GM19351 (cell line): ENCODE measurements at regions not wholly inside any gene's neighbourhood (a gene's known extent, or its start where the extent isn't known, plus 50 kb on each side); places are given as distances from the start of the nearest gene placed in this dataset.

Experiments used
- ATAC-seq: cut with Tn5 transposase; IDR thresholded peaks from one replicate; pipeline ENCODE4 v1.9.1; 2021; ENCODE audit warnings: mild to moderate bottlenecking, moderate library complexity; ENCODE audit not compliant: unreplicated experiment

- ATAC-seq, result peak; percentile 61
Observed at GRCh38 chr10:108902619-108903285, 1020.6 kb downstream of the XPNPEP1 start.

DNA sequence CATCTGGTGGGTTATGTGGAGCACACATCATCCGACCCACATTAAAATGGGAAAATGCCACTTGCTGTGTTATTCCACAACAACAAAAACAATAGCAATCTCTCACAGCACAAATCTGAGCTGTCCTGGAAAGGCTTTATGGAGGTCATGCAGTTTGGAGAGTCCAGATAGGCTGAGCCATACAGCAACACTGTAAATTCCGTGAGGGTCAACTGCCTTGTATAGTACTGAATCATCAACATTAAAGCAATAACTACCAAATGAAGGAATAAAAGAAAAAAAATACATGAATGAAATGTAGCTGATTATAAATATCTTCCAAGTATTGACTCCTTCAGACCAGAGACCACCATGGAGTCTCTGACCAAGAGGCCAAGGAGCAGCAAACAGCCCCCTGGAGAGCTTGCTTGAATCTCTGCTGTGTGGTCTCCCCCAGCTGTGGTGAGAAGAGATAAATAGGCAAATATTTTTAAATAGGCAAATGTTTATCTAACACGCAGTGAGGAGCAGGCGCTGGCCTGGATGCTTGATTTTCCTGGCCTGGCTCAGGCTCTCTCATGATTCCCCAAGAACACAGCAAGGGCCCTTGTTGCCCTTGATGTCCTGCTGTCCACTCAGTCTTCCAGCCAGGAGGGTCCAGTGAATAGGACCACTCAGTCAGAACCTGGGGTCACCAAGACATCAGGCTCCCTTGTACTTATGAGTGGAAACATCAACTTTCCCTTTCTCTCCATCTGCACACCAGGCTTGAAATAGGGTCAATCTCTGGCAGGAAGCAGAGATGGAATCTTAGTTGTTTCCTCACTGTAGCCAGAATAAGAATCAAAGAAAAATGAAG lies 1021.3 kb downstream of the XPNPEP1 start:
- peak; percentile 4 for ATAC-seq

DNA sequence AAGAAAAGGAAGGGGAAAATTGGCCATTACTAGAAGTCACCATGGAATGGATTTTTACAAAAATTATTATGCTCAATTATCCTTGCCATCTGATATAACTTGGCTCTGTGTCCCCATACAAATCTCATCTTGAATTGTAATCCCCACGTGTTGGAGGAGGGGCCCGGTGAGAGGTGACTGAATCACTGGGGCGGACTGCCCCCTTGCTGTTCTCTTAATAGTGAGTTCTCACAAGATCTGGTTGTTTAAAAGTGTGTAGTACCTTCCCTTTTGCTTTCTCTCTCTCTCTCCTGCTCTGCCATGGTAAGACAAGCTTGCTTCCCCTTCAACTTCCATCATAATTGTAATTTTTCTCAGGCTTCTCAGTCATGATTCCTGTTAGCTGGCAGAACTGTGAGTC lies 1023.6 kb downstream of the XPNPEP1 start:
- ATAC-seq, result no peak

DNA sequence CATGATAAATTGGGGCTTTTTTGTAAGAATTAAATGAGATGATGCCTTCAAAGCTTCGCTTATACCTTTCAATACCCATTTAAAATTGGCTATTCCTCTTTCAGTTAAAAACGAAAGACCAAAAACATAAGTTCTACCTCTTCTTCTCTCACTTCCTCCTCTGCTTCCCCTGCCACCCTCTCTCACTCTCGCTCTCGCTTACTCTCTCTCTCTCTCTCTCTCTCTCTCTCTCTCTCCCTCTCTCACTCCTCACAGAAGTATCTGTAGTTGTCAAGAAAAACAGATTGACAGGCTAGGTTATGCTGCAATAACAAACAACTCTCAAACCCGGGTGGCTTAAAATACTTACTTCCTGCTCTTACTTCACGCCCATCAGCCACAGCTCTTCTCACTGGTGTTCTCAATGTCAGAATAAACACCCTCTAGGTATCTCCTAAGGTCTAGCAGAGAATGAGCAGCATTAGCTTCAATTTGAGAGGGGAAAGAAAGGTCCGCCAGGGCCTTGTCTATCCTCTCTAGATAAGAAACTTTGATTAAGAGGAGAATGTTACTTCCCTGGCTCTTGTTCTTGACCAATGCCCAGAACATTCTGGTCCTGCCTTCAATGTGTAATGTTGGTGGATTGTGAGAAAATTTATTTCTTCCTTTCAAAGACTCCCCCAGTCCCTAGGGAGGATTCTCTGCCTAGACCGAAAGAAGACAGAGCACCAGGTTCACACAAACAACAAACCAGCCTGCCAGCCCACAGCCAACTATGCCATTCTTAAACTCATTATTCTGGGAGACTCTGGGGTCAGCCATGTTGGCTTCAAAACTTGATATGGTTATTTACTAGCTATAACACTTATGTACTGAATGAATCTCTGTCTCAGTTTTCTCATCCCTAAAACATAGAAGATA lies 1028.7 kb downstream of the XPNPEP1 start:
- peak; percentile 85 for ATAC-seq

DNA sequence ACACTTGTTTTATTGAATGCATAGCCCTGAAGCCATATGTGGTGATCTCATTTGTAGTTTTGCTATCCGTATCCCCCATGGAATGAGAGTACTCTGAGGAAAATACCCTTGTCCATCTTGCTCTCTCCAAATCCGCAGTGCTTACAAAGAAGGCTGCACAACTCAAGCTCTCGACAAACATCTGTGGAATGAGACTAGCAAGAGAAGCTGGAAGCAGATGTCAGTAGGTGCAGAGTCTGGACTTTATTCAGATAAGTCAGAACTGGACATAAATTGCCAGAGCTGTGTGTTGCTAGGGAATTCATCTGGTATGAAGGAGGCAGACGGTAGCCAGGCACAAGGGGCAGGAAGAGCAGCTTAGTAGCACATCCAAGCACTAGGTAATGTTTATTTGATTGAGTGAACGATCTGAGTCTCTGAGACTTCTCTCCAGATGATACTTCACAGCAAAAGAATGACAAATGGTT lies 1046.2 kb downstream of the XPNPEP1 start:
- ATAC-seq, result no peak

DNA sequence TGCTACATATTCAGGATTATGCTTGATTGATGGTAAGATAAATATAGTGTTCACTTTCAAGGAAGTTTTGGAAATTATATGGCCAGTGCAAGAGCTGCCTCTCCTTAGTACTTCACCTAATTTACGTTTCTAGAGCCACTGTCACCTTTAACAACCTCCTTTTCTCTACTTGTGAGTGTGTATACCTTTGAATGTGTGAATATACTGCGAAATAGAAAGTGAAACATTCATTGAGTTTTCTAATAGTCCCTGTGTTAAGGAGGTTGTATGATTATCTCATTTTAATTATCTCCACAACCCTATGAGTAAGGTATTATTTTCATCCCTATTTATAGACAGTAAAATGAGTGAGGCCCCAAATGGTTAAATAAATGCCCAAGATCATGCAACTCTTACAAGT lies 1050.5 kb downstream of the XPNPEP1 start:
- no peak for ATAC-seq

- no peak for ATAC-seq
Observed at GRCh38 chr10:108868881-108869280, 1054.4 kb downstream of the XPNPEP1 start.

GRCh38 chr10:108862676-108863350 lies 1060.5 kb downstream of the XPNPEP1 start:
- no peak for ATAC-seq

DNA sequence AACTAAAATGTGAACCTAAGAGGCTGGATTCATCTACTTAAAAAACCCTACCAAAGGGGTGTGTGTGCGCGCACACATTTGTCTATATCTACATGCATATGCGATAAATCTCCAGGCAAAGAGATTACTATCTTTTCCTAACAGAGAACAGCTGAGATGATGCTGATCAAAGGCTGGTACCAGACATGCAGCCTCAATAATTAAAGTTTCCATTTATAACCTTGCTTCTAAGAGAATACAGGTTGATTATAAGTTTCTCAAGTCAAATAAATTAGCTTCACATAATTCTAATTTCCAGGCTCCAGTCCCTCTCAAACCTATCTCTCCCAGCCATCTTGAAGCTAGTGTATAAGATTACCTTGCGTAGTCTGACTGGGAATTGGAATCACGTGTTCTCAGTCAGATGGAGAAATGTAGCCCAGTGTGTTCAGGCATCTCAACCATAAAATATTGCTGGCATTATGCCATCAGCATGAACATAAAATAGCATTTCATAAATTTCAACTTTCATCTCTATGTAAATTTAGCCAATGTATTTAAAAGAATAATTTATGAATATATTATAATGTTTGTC lies 1062.0 kb downstream of the XPNPEP1 start:
- no peak for ATAC-seq

GRCh38 chr10:108852211-108852610 lies 1071.1 kb downstream of the XPNPEP1 start:
- ATAC-seq, result peak; percentile 64

- ATAC-seq, result peak; percentile 83
Observed at GRCh38 chr10:108850138-108850854, 1073.0 kb downstream of the XPNPEP1 start.

DNA sequence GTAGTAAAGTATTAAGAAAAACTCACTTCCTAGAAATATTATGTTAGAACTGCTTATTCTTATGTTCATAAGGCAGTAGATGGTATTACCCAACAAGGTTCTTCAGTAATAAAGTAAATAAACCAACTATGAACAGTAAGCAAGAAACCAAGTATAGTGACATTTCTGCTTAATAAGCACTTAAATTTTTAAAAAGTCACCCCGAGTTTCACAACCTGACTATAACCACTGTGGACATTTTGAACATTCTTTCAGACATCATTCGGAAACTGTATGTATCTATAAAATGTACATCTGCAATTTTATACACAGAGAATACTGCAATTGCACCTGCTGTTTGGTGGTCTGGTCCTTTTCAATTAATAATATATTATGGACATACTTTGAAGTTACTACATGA lies 1073.6 kb downstream of the XPNPEP1 start:
- ATAC-seq, result peak; percentile 40

- no peak for ATAC-seq
Observed at GRCh38 chr10:108849186-108849585, 1074.1 kb downstream of the XPNPEP1 start.

GRCh38 chr10:108848046-108848445 lies 1075.3 kb downstream of the XPNPEP1 start:
- no peak for ATAC-seq

DNA sequence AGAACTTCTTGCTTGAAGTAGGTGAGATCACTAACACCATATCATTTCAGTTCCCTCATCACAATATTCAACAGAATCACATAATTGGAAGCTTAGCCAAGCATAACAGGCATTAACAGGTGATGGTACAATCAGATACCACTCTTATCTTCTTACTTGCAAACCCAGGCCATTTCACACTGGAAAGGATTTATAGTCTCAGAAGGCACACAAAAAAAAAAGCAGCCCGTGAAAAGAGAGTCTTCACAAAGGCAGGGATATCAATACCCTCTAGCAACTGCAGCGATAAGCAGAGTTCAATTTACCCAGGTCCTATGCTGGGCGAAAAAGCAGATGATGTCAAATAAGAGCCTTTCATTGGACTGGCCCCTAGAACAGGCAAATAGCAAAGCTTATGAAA lies 1082.4 kb downstream of the XPNPEP1 start:
- no peak for ATAC-seq

DNA sequence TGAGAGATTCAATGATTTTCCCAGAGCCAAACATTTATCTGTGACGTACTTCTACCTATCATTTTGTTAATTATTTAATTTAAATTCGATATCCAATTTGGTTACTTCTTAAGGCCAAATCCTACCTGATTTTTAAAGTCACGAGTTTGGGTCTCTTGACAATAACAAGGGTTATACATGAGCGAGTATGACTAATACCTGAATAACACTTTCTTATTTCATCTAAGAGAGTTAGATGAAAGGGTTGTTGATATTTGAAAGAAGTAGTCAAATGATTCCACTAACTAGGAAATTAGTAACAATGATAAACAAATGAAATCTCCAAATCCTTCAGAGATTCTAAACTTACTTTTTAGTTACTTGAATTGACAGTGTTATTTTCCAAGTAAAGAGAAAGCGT lies 1086.9 kb downstream of the XPNPEP1 start:
- peak; percentile 49 for ATAC-seq

DNA sequence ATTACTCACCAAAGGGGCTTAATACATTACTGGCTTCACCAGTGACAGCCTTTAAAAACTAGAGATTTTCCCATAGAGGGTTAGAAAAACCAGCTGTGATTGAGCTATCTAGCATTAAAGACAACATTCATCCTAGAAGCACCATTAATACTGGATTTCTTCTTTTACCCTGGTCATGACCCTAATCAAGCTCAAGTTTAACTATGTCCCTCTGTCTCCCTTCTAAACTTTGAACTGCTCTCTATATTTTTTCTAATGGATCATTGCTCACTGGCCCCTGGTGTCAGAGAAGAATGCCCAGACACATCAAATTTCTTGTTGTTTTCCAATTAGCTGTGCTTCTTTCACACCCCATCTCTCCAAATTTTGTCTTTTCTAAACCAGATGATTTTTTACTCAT lies 1101.3 kb downstream of the XPNPEP1 start:
- no peak for ATAC-seq

DNA sequence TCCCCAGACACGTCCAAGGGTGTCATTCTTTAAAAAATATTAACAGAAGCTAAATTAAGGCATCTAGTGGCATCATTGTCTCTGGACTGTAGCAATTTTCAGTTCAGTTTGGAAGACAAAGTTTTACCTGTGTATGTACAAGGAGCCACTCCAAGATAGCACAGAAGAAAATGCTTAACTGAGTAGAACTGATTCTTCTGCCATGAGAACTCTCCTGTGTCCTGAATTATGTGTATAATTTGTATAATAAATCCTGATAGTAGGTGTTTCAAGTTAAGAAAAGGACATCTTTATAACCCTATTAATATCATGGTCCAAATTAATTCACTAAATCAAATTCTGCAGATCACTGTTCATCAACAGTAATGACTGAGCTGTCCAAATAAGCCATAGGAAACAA lies 1104.0 kb downstream of the XPNPEP1 start:
- no peak for ATAC-seq

GRCh38 chr10:108817584-108817983 lies 1105.7 kb downstream of the XPNPEP1 start:
- no peak for ATAC-seq

DNA sequence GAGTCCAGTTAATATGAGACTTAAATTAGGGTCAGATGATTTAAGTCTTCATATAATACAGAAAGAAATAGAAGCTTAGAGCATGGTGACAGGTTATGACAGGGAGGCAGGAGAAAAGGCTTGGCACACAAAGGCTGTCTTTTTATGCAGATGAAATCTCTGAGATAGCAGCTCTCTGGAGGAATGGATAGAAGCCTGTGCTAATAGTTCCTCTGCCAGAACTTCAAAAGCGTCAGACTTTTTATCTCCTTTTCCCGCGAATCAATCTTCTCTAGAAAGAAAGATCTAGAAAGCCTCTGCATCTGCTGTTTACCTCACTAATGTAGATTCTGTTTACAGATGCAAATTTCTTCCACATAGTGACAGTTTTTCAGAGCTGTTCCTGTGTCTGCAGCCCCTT lies 1106.2 kb downstream of the XPNPEP1 start:
- no peak for ATAC-seq
